ENCODE measurements at regions not wholly inside any gene's neighbourhood (a gene's known extent, or its start where the extent isn't known, plus 50 kb on each side); places are given as distances from the start of the nearest gene placed in this dataset.
"Not testable (repeated sequence)": the region's sequence is repeated elsewhere in the genome, so short reads cannot be mapped to it uniquely, and the experiment has no call there.

GRCh38 chr6:137545073-137545472 lies 50.9 kb upstream of the OLIG3 start:
- no peak for DNase-seq (ENCODE audit: low spot score)

GRCh38 chr6:137547186-137547585 lies 53.0 kb upstream of the OLIG3 start:
- no peak for DNase-seq (ENCODE audit: low spot score)

- no peak for DNase-seq (ENCODE audit: low spot score)
Observed at GRCh38 chr6:137547601-137548000, 53.4 kb upstream of the OLIG3 start.

GRCh38 chr6:137549106-137549505 lies 54.9 kb upstream of the OLIG3 start:
- DNase-seq (ENCODE audit: low spot score) = no peak

- no peak for DNase-seq (ENCODE audit: low spot score)
Observed at GRCh38 chr6:137550535-137550934, 56.3 kb upstream of the OLIG3 start.

- DNase-seq (ENCODE audit: low spot score) = no peak
Observed at GRCh38 chr6:137552146-137552545, 58.0 kb upstream of the OLIG3 start.

- DNase-seq (ENCODE audit: low spot score) = no peak
Observed at GRCh38 chr6:137552809-137553208, 58.6 kb upstream of the OLIG3 start.

GRCh38 chr6:137559521-137560183 lies 65.5 kb upstream of the OLIG3 start:
- not testable (repeated sequence) for DNase-seq (ENCODE audit: low spot score)

- no peak for DNase-seq (ENCODE audit: low spot score)
Observed at GRCh38 chr6:137560184-137560563, 66.0 kb upstream of the OLIG3 start.

- no peak for DNase-seq (ENCODE audit: low spot score)
Observed at GRCh38 chr6:137568067-137568466, 73.9 kb upstream of the OLIG3 start.

GRCh38 chr6:137570393-137570792 lies 76.2 kb upstream of the OLIG3 start:
- DNase-seq (ENCODE audit: low spot score) = no peak

- DNase-seq (ENCODE audit: low spot score) = no peak
Observed at GRCh38 chr6:137571854-137572253, 77.7 kb upstream of the OLIG3 start.

GRCh38 chr6:137573739-137574138 lies 79.5 kb upstream of the OLIG3 start:
- no peak for DNase-seq (ENCODE audit: low spot score)

GRCh38 chr6:137579612-137580011 lies 85.4 kb upstream of the OLIG3 start:
- no peak for DNase-seq (ENCODE audit: low spot score)

- DNase-seq (ENCODE audit: low spot score) = peak; percentile 22
Observed at GRCh38 chr6:137581019-137581707, 87.0 kb upstream of the OLIG3 start.

GRCh38 chr6:137583519-137583918 lies 89.3 kb upstream of the OLIG3 start:
- not testable (repeated sequence) for DNase-seq (ENCODE audit: low spot score)

- no peak for DNase-seq (ENCODE audit: low spot score)
Observed at GRCh38 chr6:137588472-137588871, 94.3 kb upstream of the OLIG3 start.

- DNase-seq (ENCODE audit: low spot score) = no peak
Observed at GRCh38 chr6:137589067-137589848, 95.1 kb upstream of the OLIG3 start.

- DNase-seq (ENCODE audit: low spot score) = no peak
Observed at GRCh38 chr6:137590684-137591083, 96.5 kb upstream of the OLIG3 start.

- no peak for DNase-seq (ENCODE audit: low spot score)
Observed at GRCh38 chr6:137601471-137601870, 107.3 kb upstream of the OLIG3 start.

GRCh38 chr6:137602313-137603197 lies 108.4 kb upstream of the OLIG3 start:
- no peak for DNase-seq (ENCODE audit: low spot score)

- DNase-seq (ENCODE audit: low spot score) = no peak
Observed at GRCh38 chr6:137610702-137611101, 116.5 kb upstream of the OLIG3 start.

Measured in globus pallidus (tissue), 1 donor.